ENCODE measurements at regions not wholly inside any gene's neighbourhood (a gene's known extent, or its start where the extent isn't known, plus 50 kb on each side); places are given as distances from the start of the nearest gene placed in this dataset.

GRCh38 chr11:64476881-64477280 lies 78.9 kb upstream of the SLC22A11 start:
- Histone ChIP-seq H3K36me3 (ENCODE audit: control insufficient read depth, insufficient read depth, low read length) (no peaks in the 10 kb centered on the region), H3K4me2 (ENCODE audit: insufficient read depth, low read length) (no peak overlapping the region), H3K4me3 (no peak overlapping the region), H3K4me1 (replicated peaks in 1 of 2; ENCODE audit: control insufficient read depth in 2 of 2, insufficient read depth in 2 of 2, low read length in 2 of 2) (peaks cover 10 to 11% of the 10 kb centered on the region in 2 experiments; a peak in 4 of 5 replicates), H3K79me2 (ENCODE audit: control insufficient read depth, insufficient read depth, low read length) (no peaks in the 10 kb centered on the region), H3K27me3 (ENCODE audit: control insufficient read depth in 2 of 2, insufficient read depth in 2 of 2, low read length in 2 of 2) (peaks cover 6 to 33% of the 10 kb centered on the region in 2 experiments; a peak in 3 of 5 replicates), H4K20me1 (replicated peaks; ENCODE audit: control insufficient read depth, insufficient read depth, low read length) (no peaks in the 10 kb centered on the region), H3K9me1 (ENCODE audit: control insufficient read depth, insufficient read depth, low read length) (no peaks in the 10 kb centered on the region), H3K9me3 (replicated peaks; ENCODE audit: control insufficient read depth, insufficient read depth, low read depth, low read length) (no peaks in the 10 kb centered on the region), H2AFZ (ENCODE audit: low read depth, low read length) (no peak overlapping the region), H3K27ac (ENCODE audit: extremely low read depth, low read depth, low read length) (no peak overlapping the region), H3K9ac (ENCODE audit: insufficient read depth in 1 of 2, low read depth in 2 of 2, low read length in 2 of 2) (no peak overlapping the region)
- TF ChIP-seq ARID3A (IDR thresholded peaks at IDR 0.05; ENCODE audit: borderline replicate concordance, low read depth, low read length), result no peak
- TF ChIP-seq ZC3H11A (IDR thresholded peaks at IDR 0.05; ENCODE audit: low read depth, low read length), result no peak
- TF ChIP-seq SIN3A (IDR thresholded peaks at IDR 0.05; ENCODE audit: borderline replicate concordance in 2 of 2, control insufficient read depth in 1 of 2, low read depth in 2 of 2, low read length in 2 of 2), result no peak
- no peak for TF ChIP-seq ZNF398 (CRISPR knock-in tag; IDR thresholded peaks at IDR 0.05)
- TF ChIP-seq MTA3 (IDR thresholded peaks at IDR 0.05; ENCODE audit: borderline replicate concordance), result no peak
- no peak for TF ChIP-seq PKNOX1 (IDR thresholded peaks at IDR 0.05)
- no peak for TF ChIP-seq ETV6 (IDR thresholded peaks at IDR 0.05; ENCODE audit: borderline replicate concordance in 1 of 2, low read depth in 2 of 2, low read length in 1 of 2)
- TF ChIP-seq ETV6 (CRISPR knock-in tag; IDR thresholded peaks at IDR 0.05; ENCODE audit: borderline replicate concordance), result no peak
- TF ChIP-seq ELF4 (CRISPR knock-in tag; IDR thresholded peaks at IDR 0.05), result no peak
- no peak for TF ChIP-seq NELFE (IDR thresholded peaks at IDR 0.05; ENCODE audit: insufficient read depth, insufficient read length)
- TF ChIP-seq SIX5 (IDR thresholded peaks at IDR 0.05; ENCODE audit: borderline replicate concordance in 1 of 2, insufficient read depth in 1 of 2, low read depth in 1 of 2, low read length in 2 of 2), result no peak
- TF ChIP-seq TEAD2 (tag; IDR thresholded peaks at IDR 0.05), result no peak
- no peak for TF ChIP-seq MAFK (IDR thresholded peaks at IDR 0.05; ENCODE audit: low read length)
- no peak for TF ChIP-seq CBX5 (IDR thresholded peaks at IDR 0.05; ENCODE audit: borderline replicate concordance, low read depth)
- no peak for TF ChIP-seq MCM5 (IDR thresholded peaks at IDR 0.05; ENCODE audit: low read depth)
- DNase-seq (ENCODE audit: extremely low read depth in 1 of 4, low spot score in 3 of 4), result no peak
- CTCF ChIA-PET (ENCODE audit: low intra/inter-chr PET ratio), result no interaction called here
- in situ Hi-C loops (cut with MboI), result no loop called here
- POLR2A ChIA-PET, result no interaction called here
- intact Hi-C loops (cut with micrococcal nuclease), result no loop called here
- no TSS peak for BruUV-seq (replicated peaks)
- 30% methylated on average over 6 of the region's 7 CpGs for WGBS (ENCODE audit: insufficient coverage, low coverage, missing lambda C conversion rate)
- no peak for FAIRE-seq
- ATAC-seq, result no peak

Data from K562 (cell line).